GM23338 (cell line): ENCODE measurements at regions not wholly inside any gene's neighbourhood (a gene's known extent, or its start where the extent isn't known, plus 50 kb on each side); places are given as distances from the start of the nearest gene placed in this dataset.

ENCODE experiments used
- ATAC-seq: fragments of 200-7000 bp; cut with Tn5 transposase; 3 replicates; pipeline ENCODE4 v1.9.1; 2020
- DNase-seq: peaks from one replicate; pipeline ENCODE4 v3.0.0-alpha.2; 2015; ENCODE audit warnings: low spot score
- H2AFZ ChIP-seq: fragments of 200-600 bp; sonication (generic); 2 replicates; pipeline ENCODE4 v1.8.0; 2016; ENCODE audit warnings: antibody characterized with exemption, mild to moderate bottlenecking, moderate library complexity
- H3F3A ChIP-seq: fragments of 200-600 bp; sonication (generic); replicated peaks from 2 replicates; pipeline ENCODE4 v1.8.0; 2017; ENCODE audit warnings: antibody characterized with exemption, mixed run types, low read depth
- H3K27ac ChIP-seq: fragments of 200-600 bp; sonication (generic); 2 replicates; pipeline ENCODE4 v1.6.1; 2016; ENCODE audit warnings: low read depth
- H3K27me3 ChIP-seq: fragments of 200-600 bp; sonication (generic); 2 replicates; pipeline ENCODE4 v1.8.0; 2016; ENCODE audit warnings: mild to moderate bottlenecking, mixed run types, moderate library complexity; ENCODE audit not compliant: insufficient read depth
- H3K36me3 ChIP-seq: fragments of 200-600 bp; sonication (generic); 2 replicates; pipeline ENCODE4 v1.8.0; 2016; ENCODE audit warnings: mild to moderate bottlenecking; ENCODE audit not compliant: insufficient read depth
- H3K4me1 ChIP-seq: fragments of 200-600 bp; sonication (generic); 2 replicates; pipeline ENCODE4 v1.8.0; 2016; ENCODE audit warnings: mild to moderate bottlenecking, moderate library complexity; ENCODE audit not compliant: insufficient read depth
- H3K4me2 ChIP-seq: fragments of 200-600 bp; sonication (generic); 2 replicates; pipeline ENCODE4 v1.7.1; 2017; ENCODE audit warnings: mixed run types
- H3K4me3 ChIP-seq: fragments of 200-600 bp; sonication (generic); 2 replicates; pipeline ENCODE4 v1.6.1; 2016; ENCODE audit warnings: mixed run types
- H3K79me2 ChIP-seq: fragments of 200-600 bp; sonication (generic); replicated peaks from 2 replicates; pipeline ENCODE4 v1.8.0; 2017; ENCODE audit warnings: mild to moderate bottlenecking; ENCODE audit not compliant: insufficient read depth
- H3K9me2 ChIP-seq: fragments of 200-600 bp; sonication (generic); 2 replicates; pipeline ENCODE4 v1.8.0; 2017; ENCODE audit not compliant: insufficient read depth
- H4K20me1 ChIP-seq: fragments of 200-600 bp; sonication (generic); replicated peaks from 2 replicates; pipeline ENCODE4 v1.8.0; 2017; ENCODE audit warnings: mild to moderate bottlenecking; ENCODE audit not compliant: insufficient read depth
- H3K27ac Mint-ChIP-seq: 2 replicates; pipeline ENCODE4 v1.8.0; 2020; ENCODE audit warnings: inconsistent platforms, mild to moderate bottlenecking, moderate library complexity, mixed read lengths
- H3K27me3 Mint-ChIP-seq: 3 replicates; pipeline ENCODE4 v1.8.0; 2022; ENCODE audit warnings: low read depth, mild to moderate bottlenecking, moderate library complexity, mixed read lengths, inconsistent platforms; ENCODE audit not compliant: insufficient read depth, poor library complexity
- H3K36me3 Mint-ChIP-seq: 3 replicates; pipeline ENCODE4 v1.8.0; 2021; ENCODE audit warnings: low read depth, mild to moderate bottlenecking, inconsistent platforms, moderate library complexity, mixed read lengths
- H3K4me1 Mint-ChIP-seq: 3 replicates; pipeline ENCODE4 v1.8.0; 2020; ENCODE audit warnings: mild to moderate bottlenecking, inconsistent platforms, mixed read lengths
- H3K4me3 Mint-ChIP-seq: 3 replicates; pipeline ENCODE4 v1.8.0; 2021; ENCODE audit warnings: moderate library complexity, mild to moderate bottlenecking, inconsistent platforms, mixed read lengths
- H3K9me3 Mint-ChIP-seq: 3 replicates; pipeline ENCODE4 v1.8.0; 2020; ENCODE audit warnings: moderate library complexity, mild to moderate bottlenecking, inconsistent platforms, mixed read lengths
- CREB1 ChIP-seq: fragments of 250-450 bp; sonication (Bioruptor Pico); IDR thresholded peaks from 2 replicates; pipeline ENCODE4 v1.5.0; 2020; ENCODE audit warnings: low read depth, mild to moderate bottlenecking, moderate library complexity
- EZH2 ChIP-seq: fragments of 200-600 bp; sonication (generic); IDR thresholded peaks from one replicate; pipeline ENCODE4 v1.8.0; 2017; ENCODE audit warnings: antibody characterized with exemption, mild to moderate bottlenecking, low read depth; ENCODE audit not compliant: unreplicated experiment
- EZH2phosphoT487 ChIP-seq: fragments of 200-600 bp; sonication (generic); IDR thresholded peaks from one replicate; pipeline ENCODE4 v1.8.1; 2018; ENCODE audit warnings: antibody characterized with exemption; ENCODE audit not compliant: unreplicated experiment
- JUNB ChIP-seq: IDR thresholded peaks from one replicate; pipeline ENCODE4 v1.6.1; 2016; ENCODE audit warnings: antibody characterized with exemption; ENCODE audit not compliant: unreplicated experiment
- NANOG ChIP-seq: IDR thresholded peaks from 2 replicates; pipeline ENCODE4 v1.6.1; 2016; ENCODE audit warnings: antibody characterized with exemption, borderline replicate concordance
- POLR2AphosphoS5 ChIP-seq: IDR thresholded peaks from 2 replicates; pipeline ENCODE4 v1.6.1; 2016; ENCODE audit warnings: antibody characterized with exemption, low read depth
- STAT1 ChIP-seq: IDR thresholded peaks from one replicate; pipeline ENCODE4 v1.6.1; 2016; ENCODE audit warnings: antibody characterized with exemption; ENCODE audit not compliant: unreplicated experiment
- ZNF331 ChIP-seq: fragments of 250-450 bp; sonication (Bioruptor Pico); IDR thresholded peaks from 2 replicates; pipeline ENCODE4 v1.5.0; 2020; ENCODE audit warnings: low read depth, mild to moderate bottlenecking, moderate library complexity
- ZNF462 ChIP-seq: fragments of 250-450 bp; sonication (Bioruptor Pico); IDR thresholded peaks from 2 replicates; pipeline ENCODE4 v1.5.0; 2020; ENCODE audit warnings: mild to moderate bottlenecking, moderate library complexity
- TF ChIP-seq, protein P1 (sequence below): IDR thresholded peaks from one replicate; pipeline ENCODE4 v1.6.1; 2018; ENCODE audit warnings: antibody characterized with exemption; ENCODE audit not compliant: unreplicated experiment
- TF ChIP-seq, protein P2 (sequence below), 2 experiments: fragments of 200-600 bp in 1 of 2; sonication (generic) in 1 of 2; conservative IDR thresholded peaks; 2 replicates each; pipeline versions ENCODE4 v1.5.1 to v1.6.1; 2016 to 2017; ENCODE audit warnings: antibody characterized with exemption in 2 of 2, low read depth in 2 of 2, mild to moderate bottlenecking in 2 of 2, moderate library complexity in 1 of 2
- TF ChIP-seq, protein P3 (sequence below): IDR thresholded peaks from 2 replicates; pipeline ENCODE4 v1.6.1; 2016; ENCODE audit warnings: antibody characterized with exemption

DNA sequence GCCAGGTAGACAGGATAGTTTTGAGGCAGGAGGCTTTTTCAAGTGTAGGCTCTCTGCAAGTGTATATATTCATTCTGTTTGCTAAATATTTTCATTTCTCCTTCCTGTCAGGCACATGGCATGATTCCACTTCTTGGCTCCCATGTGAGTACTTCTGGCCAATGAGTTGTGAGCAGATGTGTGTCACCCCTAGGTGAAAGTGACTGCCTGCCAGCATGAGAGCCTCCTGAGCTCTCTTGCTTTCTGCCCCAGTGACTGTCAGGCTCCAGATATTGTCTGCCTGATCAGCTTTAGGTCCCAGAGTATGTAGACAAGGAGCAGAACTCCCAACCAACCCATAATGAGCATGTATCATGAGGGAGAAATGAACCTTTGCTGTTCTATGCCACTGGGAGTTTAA, 257.6 kb upstream of the NPY start (continued):
- TF ChIP-seq, protein P1, sequence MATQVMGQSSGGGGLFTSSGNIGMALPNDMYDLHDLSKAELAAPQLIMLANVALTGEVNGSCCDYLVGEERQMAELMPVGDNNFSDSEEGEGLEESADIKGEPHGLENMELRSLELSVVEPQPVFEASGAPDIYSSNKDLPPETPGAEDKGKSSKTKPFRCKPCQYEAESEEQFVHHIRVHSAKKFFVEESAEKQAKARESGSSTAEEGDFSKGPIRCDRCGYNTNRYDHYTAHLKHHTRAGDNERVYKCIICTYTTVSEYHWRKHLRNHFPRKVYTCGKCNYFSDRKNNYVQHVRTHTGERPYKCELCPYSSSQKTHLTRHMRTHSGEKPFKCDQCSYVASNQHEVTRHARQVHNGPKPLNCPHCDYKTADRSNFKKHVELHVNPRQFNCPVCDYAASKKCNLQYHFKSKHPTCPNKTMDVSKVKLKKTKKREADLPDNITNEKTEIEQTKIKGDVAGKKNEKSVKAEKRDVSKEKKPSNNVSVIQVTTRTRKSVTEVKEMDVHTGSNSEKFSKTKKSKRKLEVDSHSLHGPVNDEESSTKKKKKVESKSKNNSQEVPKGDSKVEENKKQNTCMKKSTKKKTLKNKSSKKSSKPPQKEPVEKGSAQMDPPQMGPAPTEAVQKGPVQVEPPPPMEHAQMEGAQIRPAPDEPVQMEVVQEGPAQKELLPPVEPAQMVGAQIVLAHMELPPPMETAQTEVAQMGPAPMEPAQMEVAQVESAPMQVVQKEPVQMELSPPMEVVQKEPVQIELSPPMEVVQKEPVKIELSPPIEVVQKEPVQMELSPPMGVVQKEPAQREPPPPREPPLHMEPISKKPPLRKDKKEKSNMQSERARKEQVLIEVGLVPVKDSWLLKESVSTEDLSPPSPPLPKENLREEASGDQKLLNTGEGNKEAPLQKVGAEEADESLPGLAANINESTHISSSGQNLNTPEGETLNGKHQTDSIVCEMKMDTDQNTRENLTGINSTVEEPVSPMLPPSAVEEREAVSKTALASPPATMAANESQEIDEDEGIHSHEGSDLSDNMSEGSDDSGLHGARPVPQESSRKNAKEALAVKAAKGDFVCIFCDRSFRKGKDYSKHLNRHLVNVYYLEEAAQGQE = no peak
- TF ChIP-seq, protein P2, sequence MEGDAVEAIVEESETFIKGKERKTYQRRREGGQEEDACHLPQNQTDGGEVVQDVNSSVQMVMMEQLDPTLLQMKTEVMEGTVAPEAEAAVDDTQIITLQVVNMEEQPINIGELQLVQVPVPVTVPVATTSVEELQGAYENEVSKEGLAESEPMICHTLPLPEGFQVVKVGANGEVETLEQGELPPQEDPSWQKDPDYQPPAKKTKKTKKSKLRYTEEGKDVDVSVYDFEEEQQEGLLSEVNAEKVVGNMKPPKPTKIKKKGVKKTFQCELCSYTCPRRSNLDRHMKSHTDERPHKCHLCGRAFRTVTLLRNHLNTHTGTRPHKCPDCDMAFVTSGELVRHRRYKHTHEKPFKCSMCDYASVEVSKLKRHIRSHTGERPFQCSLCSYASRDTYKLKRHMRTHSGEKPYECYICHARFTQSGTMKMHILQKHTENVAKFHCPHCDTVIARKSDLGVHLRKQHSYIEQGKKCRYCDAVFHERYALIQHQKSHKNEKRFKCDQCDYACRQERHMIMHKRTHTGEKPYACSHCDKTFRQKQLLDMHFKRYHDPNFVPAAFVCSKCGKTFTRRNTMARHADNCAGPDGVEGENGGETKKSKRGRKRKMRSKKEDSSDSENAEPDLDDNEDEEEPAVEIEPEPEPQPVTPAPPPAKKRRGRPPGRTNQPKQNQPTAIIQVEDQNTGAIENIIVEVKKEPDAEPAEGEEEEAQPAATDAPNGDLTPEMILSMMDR (conservative IDR thresholded peaks at IDR 0.05; ENCODE audit: low read depth in 2 of 2) = no peak
- TF ChIP-seq CREB1 (CRISPR knock-in tag) (no peak), EZH2 (no peak), JUNB (no peak), EZH2phosphoT487 (no peak), NANOG (no peak), STAT1 (no peak)
- TF ChIP-seq, protein P3, sequence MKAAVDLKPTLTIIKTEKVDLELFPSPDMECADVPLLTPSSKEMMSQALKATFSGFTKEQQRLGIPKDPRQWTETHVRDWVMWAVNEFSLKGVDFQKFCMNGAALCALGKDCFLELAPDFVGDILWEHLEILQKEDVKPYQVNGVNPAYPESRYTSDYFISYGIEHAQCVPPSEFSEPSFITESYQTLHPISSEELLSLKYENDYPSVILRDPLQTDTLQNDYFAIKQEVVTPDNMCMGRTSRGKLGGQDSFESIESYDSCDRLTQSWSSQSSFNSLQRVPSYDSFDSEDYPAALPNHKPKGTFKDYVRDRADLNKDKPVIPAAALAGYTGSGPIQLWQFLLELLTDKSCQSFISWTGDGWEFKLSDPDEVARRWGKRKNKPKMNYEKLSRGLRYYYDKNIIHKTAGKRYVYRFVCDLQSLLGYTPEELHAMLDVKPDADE = no peak

DNA sequence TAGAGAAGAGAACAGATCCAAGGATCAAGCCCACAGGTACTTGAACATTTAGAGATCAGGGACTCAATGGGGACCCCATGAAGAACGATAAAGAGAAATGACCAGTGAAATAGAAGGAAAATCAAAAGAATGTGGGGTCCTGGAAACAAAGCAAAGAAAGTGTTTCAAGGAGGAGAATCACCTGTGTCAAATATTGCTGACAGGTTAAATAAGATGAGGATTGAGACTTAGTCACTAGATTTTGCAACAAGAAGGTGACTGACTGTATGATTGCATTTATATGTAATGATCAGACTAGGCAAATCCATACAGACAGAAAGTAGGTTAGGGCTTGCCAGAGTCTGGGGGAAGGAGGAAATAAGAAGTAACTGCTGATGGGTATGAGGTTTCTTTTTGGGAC, 254.9 kb upstream of the NPY start:
- no peak for DNase-seq
- Histone ChIP-seq H3K4me1 (peaks cover 7% of the 10 kb centered on the region; the same call in 1 of the 2 replicates), H3F3A (no peaks in the 10 kb centered on the region), H3K9me2 (peaks cover 10% of the 10 kb centered on the region; the same call in 1 of the 2 replicates), H3K4me3 (no peak overlapping the region), H3K4me2 (no peak overlapping the region), H2AFZ (no peak overlapping the region), H3K27ac (no peak overlapping the region), H3K79me2 (no peaks in the 10 kb centered on the region), H3K36me3 (no peaks in the 10 kb centered on the region), H4K20me1 (no peaks in the 10 kb centered on the region), H3K27me3 (no peaks in the 10 kb centered on the region)
- no peak for ATAC-seq
- Mint-ChIP-seq H3K36me3 (no peaks in the 10 kb centered on the region), H3K4me3 (no peak overlapping the region), H3K27ac (no peak overlapping the region), H3K4me1 (peaks cover 10% of the 10 kb centered on the region), H3K27me3 (no peaks in the 10 kb centered on the region), H3K9me3 (no peaks in the 10 kb centered on the region)
- TF ChIP-seq CREB1 (CRISPR knock-in tag) = no peak
- TF ChIP-seq EZH2phosphoT487 = no peak
- TF ChIP-seq ZNF462 (CRISPR knock-in tag) = no peak
- no peak for TF ChIP-seq JUNB
- no peak for TF ChIP-seq ZNF331
- TF ChIP-seq, protein P3 = no peak
- no peak for TF ChIP-seq POLR2AphosphoS5
- TF ChIP-seq EZH2 = no peak
- no peak for TF ChIP-seq STAT1
